NCI-H128 (cell line): ENCODE measurements at regions not wholly inside any gene's neighbourhood (a gene's known extent, or its start where the extent isn't known, plus 50 kb on each side); places are given as distances from the start of the nearest gene placed in this dataset.

ENCODE experiments used
- DNase-seq: peaks from one replicate; lab custom pipeline; 2025; ENCODE audit not compliant: unreplicated experiment; lab: John Stamatoyannopoulos, UW

DNA sequence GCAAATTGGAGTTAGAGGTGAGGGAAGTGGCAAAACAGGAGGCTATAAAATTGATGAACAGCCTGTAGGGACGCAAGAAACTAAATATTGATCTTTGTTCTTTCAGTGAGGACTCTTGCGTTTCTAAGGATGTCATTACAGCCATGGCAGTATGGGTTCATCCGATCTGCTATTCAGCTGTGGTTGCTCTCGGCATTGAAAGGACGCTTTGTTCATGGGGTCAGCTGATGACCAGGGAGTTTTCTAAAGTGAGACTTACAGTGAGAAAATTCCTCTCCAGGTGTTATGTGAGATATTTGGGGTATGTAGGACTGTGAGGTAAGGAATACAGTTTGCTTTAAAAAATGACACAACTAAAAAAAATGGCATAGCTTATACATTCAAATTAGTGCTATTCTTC, 52.7 kb upstream of the PELI1 start:
- DNase-seq = no peak

DNA sequence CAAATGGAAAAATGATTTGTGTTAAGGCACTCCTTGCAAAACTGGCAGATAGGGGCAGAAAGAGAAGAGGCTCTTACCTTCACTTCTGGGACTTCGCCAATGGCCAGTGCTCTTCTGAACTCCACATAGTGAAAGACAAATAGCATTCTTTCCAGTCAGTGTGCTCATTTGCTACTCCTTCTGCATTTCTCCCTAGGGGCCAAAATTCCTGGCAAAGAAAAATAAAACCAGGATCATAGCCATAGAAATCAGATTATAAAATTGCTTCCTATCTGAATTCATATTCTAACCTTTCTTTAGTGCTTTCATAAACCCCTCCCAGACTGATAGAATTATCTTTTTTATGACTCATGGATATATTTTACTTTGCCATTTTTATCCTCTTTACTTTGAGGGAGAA, 56.9 kb upstream of the PELI1 start:
- DNase-seq = no peak

DNA sequence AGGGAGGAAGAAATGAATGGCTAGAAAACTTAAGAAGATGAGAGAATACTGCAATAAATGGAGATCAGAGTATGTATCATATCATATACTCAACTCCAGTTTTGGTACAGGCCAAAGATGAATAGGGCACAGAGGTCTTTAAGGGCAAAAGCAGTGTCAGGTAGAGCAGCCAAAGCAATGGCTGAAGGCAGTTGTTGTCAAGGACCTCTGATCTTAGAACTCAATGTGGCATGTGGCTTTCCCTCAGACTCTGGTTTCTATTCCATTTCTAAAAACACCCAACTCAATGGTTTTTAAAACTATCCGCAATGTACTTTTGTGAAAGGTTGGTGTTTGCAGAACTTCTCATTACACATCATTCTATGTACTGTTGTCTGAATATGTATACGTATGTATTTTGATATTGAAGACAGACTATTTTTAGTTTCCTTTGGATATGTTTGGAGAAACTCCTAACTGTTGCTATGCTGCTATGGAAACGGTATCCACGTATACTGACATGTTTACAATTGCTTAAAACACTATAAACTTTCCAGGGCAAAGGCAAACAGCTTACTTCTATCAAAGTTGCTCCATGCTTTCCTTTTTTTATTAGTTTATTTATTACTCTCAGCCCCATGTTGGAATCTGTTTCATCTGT, 58.1 kb upstream of the PELI1 start:
- DNase-seq = no peak

DNA sequence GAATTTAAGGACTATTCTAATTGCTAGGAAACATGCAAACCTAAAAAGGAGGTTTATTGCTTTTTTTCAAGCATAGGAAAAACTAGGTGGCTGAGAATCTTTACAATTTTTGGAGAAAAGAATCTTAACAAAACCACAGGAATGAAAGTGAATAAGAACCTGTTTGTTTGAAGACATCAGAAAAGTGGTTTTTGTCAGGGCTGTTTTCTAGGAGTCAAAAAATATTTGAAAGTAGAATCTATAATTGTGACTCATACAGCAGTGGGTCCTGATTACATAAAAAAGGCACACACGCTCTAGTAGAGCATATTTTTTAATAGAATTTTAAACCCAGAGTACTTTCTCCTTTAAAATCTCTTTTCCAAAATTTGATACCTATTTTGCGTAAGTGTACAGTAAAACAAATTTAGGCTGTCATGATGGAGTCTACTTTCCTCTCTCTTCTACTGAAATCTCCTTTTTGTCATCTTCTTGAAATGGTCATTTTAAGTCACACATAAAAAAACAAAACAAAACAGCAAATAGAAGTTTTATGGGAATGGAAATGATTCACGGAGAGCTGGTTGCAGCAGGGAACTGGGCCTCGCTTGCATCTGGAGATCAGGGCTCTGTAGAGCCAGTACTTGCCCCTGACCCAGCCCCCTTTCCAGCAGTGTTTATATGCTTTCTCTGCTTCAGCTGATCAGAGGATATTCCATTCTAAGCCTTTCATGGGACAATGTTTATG, 59.1 kb upstream of the PELI1 start:
- DNase-seq = no peak

DNA sequence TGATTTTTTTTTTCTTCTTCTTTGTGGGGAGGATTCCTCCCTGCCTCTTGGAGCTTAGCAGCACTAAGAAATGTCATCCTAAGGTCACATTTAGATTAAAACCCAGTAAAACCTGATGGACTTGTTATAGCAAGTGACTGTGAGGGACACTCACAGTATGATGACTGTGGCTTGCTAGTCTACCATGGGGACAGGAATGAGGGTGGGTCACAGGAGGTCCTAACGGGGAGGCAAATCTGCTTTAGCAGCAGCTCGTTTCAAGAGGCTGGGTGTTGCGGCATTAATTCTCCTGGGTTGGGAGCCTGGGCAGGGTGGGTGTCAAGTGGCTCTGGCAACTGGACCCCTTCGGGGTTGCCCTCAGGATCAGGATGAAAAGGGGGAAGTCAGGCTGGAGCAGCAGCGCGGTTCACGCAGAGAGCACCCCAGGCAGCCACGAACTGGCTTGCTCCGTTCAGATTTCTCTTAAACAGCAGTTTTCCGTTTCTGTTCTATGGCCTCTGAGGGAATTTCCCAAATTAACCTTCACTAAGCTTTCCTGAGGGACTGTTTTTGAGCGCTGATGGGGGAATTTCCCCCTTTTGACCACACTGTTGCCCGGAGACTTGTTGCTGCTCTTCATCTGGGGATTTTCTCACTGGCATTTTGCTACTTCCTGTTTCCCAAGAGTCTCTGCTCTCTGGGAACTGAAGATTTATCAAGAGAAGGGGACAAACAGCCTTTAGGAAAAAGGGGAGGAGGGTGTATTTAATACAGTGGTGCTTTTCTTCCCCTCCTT, 59.8 kb upstream of the PELI1 start:
- no peak for DNase-seq

DNA sequence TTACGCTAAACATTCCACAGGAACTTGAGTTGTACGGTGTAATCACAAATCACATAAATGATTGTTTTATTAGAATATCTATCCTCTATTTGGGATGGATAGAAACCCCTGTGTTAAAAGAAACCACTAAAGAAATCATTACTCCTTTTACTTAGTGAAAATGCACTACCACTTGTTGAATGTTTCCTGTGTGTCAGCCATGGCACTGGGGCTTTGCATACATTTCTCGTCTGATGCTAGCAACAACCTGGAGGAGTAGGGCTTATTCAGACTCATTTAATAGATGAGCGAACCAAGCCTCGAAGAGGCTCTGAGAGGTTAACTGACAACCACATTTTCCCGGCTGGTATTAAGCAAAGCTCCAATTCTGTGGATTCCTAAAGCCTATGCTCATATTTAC, 60.5 kb upstream of the PELI1 start:
- DNase-seq = no peak

DNA sequence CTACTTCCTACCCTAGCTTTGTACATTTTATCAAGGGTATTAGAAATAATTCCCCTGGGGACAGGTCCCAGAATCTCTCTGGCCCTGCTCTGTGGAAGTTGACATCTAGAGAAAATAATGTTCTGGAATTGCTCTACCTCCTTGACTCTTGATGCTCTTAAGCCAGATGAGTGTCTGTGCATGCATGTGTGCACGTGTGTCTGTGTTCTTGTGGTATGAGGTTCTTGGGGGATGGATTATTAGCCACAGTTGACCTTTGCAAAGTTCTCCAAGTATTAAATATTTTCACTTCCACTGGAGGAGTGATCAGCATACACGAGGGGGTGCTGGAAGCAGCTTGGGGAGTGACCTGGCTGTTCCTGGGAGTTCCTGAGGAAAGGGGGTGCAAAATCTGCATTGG, 61.2 kb upstream of the PELI1 start:
- DNase-seq = no peak

DNA sequence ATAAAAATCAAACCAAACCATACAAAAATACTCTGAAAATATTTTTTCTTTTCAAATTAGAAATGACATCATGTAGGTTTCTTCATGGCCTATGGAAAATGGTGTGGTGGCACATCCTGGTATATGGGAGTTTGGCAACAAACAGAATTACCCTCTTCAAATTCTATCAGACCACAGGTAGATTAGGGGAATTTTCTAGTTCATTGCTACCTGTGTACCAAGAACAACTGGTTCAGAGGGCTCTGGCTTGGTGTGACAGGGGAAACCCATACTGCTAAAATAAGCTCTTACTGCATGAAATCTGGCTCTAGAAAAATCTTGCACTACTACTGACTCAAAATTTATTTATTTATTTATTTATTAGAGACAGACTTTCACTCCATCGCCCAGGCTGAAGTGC, 63.4 kb upstream of the PELI1 start:
- no peak for DNase-seq

DNA sequence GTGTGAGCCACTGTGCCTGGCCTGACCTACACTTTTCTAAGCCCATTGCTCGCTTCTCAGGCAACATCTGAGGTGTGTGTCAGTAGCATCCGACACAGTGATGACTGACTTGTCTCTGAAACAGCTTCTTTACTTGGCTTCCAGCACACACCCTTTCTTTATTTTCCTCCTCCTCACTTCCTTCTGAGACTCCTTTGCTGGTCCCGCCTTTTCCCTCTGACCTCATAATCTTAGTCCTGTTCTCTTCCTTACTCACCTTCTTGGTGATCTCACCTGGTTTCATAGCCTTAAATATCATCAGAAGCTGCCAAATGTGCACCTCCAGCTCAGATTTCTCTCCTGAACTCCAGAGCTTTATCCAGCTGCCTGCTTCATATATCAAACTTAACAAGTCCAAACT, 66.6 kb upstream of the PELI1 start:
- DNase-seq = no peak

DNA sequence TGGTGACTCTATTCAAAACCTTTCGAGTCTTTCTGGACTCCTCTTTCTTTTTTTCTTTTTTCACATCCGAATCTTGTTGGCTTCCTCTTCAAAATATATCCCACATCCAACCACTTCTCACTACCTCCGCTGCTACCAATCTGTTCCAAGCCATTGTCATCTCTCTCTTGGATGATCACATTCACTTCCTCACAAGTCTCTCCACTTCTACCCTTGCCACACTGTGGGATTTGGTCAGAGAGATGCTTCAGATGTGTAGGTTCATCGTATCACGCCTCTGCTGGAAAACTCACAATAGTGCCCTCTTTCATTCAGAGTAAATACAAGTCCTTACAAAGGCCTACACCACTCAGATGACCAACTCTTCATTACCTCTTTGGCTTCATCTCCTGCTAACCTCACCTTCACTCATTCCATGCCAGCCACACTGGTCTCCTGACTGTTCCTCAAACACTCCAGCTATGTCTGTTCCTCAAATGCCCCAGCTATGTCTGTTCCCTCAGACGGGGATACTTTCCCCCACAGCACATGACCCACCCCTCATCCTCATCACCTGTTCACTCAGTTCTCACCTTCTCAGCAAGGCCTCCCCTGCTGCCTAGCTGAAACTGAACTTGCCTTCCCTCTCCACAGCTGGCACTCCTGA, 67.2 kb upstream of the PELI1 start:
- DNase-seq = no peak

DNA sequence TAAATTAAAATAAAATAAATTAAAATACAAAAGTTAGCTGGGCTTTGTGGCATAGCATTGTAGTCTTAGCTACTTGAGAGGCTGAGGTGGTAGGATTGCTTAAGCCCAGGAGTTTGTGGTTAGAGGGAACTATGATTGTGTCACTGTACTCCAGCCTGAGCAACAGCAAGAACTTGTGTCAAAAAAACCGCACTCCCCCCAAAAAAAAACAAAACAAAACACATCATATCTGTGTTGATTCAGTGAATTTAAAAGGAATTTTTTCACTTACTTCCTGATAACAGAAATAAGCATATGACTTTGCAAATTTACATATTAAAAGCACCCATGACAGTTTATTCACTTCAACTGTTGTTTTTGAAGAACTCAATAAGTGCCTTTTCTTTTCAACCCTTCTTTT, 68.1 kb upstream of the PELI1 start:
- no peak for DNase-seq

DNA sequence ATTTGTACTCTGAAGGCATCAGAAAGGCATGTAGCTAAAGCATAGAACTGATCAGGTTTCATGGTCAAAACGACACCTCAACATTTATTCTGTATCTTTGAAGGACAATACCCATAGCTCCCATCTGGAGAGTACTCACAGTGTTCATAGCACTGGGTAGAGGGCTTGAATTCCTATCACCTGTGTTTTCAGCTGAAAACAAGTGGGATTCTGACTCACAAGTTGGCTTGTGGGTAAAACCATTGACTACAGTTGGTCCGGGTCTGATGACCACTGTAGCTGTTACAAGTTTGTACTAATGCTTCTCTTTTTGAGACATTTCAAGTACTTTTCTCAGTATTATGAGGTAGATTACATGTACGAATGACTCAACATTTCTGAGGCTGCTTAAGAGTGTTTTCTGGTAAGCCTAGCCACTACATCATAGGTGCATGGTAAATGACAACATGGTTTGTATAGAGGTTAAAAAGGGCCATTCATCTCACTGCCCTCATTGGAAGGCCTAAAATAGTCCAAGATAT, 68.6 kb upstream of the PELI1 start:
- DNase-seq = no peak

DNA sequence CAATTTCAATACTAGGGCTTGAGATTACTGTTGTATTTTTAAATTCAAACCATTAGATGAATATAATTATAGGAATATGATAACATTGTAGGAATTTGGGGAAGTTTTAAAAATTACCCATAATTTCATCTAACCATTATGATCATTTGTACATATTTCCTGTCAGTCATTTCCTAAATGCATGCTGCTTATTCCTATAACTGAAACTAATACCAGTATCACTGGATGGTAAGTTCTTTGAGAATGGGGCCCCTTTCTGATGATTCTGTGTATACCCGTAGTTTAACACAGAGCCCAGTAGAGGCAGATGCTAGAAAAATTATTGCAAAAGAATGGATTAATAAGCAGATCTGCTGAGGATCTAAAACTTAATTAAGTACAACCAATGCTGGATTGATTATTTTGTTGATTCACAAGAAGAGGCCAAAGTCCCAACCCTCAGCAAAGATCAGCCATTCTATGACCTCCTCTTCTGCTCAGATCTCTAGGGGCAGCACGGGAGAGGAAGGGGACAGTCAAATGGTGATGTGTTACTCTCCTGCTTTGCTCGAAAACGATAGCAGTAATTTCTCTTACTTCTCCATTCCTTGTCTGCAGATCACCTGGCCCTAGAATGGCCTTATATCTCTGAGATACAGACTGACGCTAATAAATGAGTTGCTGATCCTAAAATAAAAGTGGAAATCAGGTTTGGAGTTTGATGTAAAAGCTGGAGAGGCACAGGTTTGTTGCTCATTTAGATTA, 69.5 kb upstream of the PELI1 start:
- no peak for DNase-seq

DNA sequence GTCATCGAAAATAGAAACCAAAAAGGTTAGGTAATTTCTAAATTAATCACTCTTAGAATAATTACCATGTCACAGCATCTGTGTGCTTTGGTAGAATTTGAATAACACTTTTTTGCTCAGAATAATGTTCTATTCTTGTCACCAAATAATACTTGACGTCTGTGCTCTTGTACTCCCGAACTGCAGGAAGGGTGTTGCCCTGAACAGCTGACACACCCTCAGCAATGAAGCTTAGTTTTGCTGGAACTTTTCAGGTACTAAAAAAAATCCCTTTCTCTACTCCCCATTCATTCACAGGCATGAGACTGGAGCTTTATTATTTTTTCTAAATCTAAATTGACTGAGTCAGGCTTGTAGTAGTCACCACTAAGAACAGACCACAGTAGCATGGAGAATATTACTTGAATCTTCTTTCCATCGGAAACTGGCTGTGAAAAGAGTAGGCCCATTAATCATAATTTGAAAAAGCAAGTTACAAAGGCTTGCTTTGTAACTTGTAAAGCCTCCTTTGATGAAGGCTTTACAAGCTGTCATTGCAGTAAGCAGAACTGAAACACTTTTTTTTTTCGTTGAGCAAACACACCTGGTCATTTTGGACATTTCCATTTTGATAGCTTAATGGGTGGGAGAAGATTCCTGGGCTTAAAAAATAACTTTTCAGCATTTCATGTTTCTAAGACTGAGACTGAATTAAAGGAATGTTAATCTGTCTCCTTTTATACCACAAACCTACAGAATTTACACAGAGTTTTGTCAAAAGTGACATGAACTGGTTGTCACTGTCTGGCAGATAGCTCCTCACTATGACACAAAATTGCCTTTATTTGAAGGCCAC, 70.3 kb upstream of the PELI1 start:
- no peak for DNase-seq

DNA sequence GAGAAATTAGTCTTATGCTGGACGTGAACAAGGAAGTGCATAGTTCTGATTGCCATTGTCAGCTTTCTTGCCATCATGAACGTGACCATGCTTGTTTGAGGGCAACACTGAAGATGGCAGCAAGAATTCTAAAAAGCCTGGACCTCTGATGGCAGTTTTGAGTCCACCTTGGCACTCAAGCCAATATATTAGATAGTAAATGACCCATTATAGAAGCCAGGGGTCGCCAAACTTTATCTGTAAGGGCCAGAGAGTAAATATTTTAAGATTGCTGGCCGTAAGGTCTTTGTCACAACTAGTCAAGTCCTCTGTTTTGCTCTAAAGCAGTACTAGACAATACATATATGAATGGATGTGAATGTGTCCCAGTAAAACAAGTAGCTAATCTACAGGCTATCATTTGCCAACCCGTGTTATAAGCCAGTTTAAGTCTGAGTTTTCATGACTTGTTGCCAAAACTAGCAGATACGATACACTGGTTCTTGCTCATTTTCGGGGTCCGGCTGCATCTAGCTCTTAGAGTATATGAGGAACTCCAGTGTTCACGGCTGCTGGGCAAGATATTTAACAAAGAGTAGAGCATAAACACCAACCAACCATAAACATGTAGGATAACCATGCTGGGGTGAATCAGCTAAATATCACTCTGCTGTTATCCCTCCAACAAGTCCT, 73.1 kb upstream of the PELI1 start:
- no peak for DNase-seq

DNA sequence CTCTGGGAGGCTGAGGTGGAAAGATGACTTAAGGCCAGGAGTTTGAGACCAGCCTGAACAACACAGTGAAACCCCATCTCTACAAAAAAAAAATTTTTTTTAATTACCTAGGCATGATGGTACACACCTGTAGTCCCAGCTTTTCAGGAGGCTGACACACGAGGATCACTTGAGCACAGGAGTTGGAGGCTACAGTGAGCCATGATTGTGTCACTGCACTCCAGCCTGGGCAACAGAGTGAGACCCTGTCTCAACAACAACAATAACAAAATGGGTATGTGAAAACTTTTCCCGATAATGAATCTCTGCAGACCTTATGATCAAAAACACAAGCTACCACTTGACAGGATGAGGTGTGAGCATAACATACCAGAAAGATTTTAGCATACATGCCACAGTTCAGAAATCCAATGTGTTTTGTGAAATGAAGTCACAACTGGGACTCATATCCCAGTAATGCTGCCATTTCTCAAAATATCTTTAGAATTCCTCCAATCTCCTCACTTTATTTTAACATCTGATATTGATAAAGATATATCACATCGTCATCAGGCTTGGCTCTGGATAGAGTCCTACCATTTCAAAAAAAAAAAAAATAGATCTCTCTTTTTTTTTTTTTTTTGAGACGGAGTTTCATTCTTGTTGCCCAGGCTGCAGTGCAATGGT, 74.0 kb upstream of the PELI1 start:
- no peak for DNase-seq

DNA sequence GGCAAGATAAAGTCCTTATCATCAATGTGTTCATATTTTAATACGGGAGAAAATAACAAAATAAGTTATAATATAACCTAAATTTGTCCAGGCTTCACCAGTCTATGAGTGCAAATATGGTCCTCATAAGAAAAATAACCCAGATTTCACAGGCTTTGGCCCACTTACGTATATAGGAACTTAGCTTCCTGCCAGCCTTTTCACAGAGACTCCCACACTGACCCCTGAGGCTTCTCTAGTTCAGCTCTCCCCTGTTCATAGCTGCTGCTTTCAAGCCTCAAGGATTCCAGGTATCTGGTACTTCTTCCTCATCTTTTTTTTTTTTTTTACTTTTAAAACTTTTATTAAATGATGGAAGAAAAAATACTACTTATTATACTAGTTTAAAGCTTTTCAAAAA, 74.9 kb upstream of the PELI1 start:
- no peak for DNase-seq

DNA sequence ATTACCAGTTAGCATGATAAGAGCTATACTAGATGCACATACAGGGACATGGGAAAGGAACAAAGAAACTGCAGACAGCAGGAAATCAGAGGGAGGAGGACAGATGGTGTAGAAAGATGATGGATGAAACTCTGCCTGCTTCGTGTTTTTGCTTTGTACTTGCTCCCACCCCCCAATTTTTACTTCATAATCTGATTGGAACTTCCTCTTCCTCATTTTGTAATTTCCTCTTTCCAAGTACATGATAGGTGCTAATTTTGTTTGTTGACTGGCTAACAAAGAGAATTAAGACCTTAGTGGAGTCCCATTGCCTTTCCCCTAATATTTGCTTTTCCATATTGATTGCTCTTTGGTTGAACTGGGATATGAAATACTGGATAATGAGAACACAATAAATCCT, 76.0 kb upstream of the PELI1 start:
- no peak for DNase-seq
